Gastroesophageal sphincter (tissue), 3 donors: ENCODE measurements at regions not wholly inside any gene's neighbourhood (a gene's known extent, or its start where the extent isn't known, plus 50 kb on each side); places are given as distances from the start of the nearest gene placed in this dataset.

Experiments used
- EP300 ChIP-seq: sonication (generic); formaldehyde crosslinking; IDR thresholded peaks from one replicate; pipeline ENCODE4 v1.6.1; 2017; ENCODE audit warnings: antibody characterized with exemption, mild to moderate bottlenecking
- TF ChIP-seq, protein P1 (sequence below), 4 experiments: fragments of 200-600 bp in 2 of 4; fragments of 450-650 bp in 2 of 4; sonication (generic) in 1 of 4; IDR thresholded peaks; one replicate each; pipeline ENCODE4 v1.5.1; 2017 to 2019; ENCODE audit warnings: antibody characterized with exemption in 4 of 4, mild to moderate bottlenecking in 2 of 4, moderate library complexity in 2 of 4

DNA sequence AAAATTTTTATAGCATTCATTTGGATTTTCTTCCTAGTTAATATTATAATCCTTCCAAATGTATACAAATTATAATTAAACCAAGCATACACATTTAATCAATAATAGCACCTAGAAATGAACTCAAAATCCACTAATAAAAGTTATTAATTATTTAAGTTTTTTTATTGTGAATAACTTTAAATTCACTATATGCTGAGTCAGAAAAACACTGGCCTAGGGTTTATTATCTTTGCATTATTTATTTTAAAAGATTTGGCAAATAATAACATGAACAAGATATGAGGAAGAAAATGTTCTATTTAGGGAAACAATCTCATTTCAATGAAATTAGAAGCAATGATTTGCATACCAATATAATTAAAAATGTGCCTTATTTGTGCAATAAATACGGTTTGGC lies 951.5 kb downstream of the KCNT2 start:
- TF ChIP-seq, protein P1, sequence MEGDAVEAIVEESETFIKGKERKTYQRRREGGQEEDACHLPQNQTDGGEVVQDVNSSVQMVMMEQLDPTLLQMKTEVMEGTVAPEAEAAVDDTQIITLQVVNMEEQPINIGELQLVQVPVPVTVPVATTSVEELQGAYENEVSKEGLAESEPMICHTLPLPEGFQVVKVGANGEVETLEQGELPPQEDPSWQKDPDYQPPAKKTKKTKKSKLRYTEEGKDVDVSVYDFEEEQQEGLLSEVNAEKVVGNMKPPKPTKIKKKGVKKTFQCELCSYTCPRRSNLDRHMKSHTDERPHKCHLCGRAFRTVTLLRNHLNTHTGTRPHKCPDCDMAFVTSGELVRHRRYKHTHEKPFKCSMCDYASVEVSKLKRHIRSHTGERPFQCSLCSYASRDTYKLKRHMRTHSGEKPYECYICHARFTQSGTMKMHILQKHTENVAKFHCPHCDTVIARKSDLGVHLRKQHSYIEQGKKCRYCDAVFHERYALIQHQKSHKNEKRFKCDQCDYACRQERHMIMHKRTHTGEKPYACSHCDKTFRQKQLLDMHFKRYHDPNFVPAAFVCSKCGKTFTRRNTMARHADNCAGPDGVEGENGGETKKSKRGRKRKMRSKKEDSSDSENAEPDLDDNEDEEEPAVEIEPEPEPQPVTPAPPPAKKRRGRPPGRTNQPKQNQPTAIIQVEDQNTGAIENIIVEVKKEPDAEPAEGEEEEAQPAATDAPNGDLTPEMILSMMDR (IDR thresholded peaks at IDR 0.05) = no peak
- TF ChIP-seq EP300 = no peak
